ENCODE measurements at regions not wholly inside any gene's neighbourhood (a gene's known extent, or its start where the extent isn't known, plus 50 kb on each side); places are given as distances from the start of the nearest gene placed in this dataset.
"Not testable (repeated sequence)": the region's sequence is repeated elsewhere in the genome, so short reads cannot be mapped to it uniquely, and the experiment has no call there.

GRCh38 chr13:50485979-50486935 is 357.2 kb downstream of the DLEU7 start:
- peak; percentile 13 for DNase-seq (ENCODE audit: low spot score)

GRCh38 chr13:50493683-50494082 is 349.8 kb downstream of the DLEU7 start:
- no peak for DNase-seq (ENCODE audit: low spot score)

- no peak for DNase-seq (ENCODE audit: low spot score)
Observed at GRCh38 chr13:50494138-50494537, 349.4 kb downstream of the DLEU7 start.

DNA sequence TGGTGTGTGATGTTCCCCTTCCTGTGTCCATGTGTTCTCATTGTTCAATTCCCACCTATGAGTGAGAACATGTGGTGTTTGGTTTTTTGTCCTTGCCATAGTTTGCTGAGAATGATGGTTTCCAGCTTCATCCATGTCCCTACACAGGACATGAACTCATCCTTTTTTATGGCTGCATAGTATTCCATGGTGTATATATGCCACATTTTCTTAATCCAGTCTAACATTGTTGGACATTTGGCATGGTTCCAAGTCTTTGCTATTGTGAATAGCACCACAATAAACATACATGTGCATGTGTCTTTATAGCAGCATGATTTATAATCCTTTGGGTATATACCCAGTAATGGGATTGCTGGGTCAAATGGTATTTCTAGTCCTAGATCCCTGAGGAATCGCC is 340.3 kb downstream of the DLEU7 start:
- not testable (repeated sequence) for DNase-seq (ENCODE audit: low spot score)

DNA sequence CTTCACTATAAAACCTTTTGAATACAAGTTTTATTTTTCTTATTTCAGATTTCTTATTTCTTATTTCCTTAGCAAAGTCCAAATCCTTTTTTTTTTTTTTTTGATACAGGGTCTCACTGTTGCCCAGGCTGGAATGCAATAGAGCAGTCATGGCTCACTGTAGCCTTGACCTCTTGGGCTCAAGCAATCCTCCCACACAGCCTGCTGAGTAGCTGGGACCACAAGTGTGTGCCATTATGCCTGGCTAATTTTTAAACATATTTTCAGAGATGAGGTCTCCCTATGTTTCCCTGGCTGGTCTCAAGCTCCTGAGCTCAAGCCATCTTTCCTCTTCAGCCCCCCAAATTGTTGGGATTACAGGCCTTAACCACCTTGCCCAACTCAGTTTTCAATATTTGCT is 334.3 kb downstream of the DLEU7 start:
- no peak for DNase-seq (ENCODE audit: low spot score)

- DNase-seq (ENCODE audit: low spot score): no peak
Observed at GRCh38 chr13:50509771-50510441, 333.6 kb downstream of the DLEU7 start.

DNA sequence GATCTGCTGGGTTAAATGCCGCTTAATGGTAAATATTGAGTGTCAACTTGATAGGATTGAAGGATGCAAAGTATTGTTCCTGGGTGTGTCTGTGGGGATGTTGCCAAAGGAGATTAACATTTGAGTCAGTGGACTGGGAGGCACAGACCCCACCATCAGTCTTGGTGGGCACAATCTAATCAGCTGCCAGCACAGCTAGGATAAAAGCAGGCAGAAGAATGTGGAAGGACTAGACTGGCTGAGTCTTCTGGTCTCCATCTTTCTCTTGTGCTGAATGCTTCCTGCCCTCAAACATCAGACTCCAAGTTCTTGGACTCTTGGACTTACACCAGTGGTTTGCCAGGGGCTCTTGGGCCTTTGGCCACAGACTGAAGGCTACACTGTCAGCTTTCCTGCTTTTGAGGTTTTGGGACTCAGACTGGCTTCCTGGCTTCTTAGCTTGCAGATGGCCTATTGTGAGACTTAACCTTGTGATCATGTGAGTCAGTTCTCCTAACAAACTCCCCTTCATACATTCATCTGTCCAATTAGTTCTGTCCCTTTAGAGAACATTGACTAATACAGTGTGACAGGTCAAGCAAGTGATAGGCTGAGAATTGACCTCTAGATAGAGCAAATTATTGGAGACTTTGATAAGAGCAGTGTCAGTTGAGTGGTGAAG is 332.5 kb downstream of the DLEU7 start:
- not testable (repeated sequence) for DNase-seq (ENCODE audit: low spot score)

- no peak for DNase-seq (ENCODE audit: low spot score)
Observed at GRCh38 chr13:50511877-50512341, 331.6 kb downstream of the DLEU7 start.

DNA sequence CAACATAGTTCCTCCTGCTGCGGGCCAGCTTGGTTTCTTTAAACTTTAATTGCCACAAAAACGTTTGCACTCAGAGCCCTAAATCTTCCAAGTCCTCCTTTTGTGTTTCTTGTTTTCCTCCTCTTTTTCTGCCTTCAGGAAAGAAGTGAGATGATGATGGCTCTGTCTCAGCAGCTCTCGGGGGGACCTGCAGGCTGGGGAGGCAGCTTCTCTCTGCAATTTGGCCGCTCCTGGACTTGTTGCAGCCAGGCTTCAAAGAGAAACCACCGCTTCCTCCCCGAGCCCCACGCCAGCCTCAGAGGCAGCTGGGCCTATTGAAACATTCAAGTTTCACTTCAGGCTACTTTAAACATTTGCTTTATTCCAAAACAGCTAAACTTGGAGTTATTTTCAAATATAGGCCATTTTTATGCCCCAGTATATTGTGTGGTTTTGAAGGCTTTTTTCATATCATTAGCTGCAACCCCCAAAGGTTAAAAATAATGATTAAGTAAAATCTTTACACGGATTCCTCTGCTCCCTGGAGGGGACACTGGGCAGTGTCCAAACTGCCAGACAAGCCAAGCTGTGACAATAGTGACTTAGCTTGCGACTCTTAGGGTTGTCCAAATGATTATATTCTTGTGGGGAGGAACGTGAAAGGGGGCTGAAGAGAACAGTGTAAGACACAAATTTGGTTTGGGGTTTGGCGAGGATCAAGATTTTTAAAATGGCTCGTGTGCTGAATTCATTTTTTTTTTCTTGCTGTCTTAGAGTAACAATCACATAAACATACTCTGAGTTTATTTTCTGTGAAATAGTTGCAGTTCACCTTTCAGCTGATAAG is 330.8 kb downstream of the DLEU7 start:
- DNase-seq (ENCODE audit: low spot score): peak; percentile 24

- no peak for DNase-seq (ENCODE audit: low spot score)
Observed at GRCh38 chr13:50513300-50513877, 330.1 kb downstream of the DLEU7 start.

GRCh38 chr13:50514249-50514648 is 329.2 kb downstream of the DLEU7 start:
- DNase-seq (ENCODE audit: low spot score): no peak

DNA sequence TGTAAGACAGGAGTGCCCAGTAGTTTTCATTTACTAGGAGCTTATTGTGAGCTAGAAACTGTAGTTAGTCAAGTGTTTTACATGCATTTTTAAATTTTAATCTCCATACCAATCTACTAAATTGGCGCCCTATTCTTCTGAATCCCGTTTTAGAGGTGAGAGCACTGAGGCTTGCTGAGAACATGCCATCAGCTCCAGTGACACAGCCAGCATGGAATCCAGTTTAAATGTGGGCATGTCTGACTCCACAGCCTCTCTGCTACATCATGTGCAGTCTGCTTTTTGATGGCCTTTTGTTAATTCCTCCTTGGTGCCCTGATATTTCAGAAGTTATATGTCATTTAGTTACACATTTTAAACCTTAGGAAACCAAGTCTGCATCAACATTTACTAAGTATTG is 325.4 kb downstream of the DLEU7 start:
- DNase-seq (ENCODE audit: low spot score): no peak

GRCh38 chr13:50518781-50519201 is 324.7 kb downstream of the DLEU7 start:
- DNase-seq (ENCODE audit: low spot score): no peak

GRCh38 chr13:50519866-50520265 is 323.6 kb downstream of the DLEU7 start:
- no peak for DNase-seq (ENCODE audit: low spot score)

GRCh38 chr13:50521006-50521830 is 322.3 kb downstream of the DLEU7 start:
- DNase-seq (ENCODE audit: low spot score): no peak

GRCh38 chr13:50521831-50522149 is 321.7 kb downstream of the DLEU7 start:
- DNase-seq (ENCODE audit: low spot score): no peak

GRCh38 chr13:50522506-50522905 is 321.0 kb downstream of the DLEU7 start:
- no peak for DNase-seq (ENCODE audit: low spot score)

DNA sequence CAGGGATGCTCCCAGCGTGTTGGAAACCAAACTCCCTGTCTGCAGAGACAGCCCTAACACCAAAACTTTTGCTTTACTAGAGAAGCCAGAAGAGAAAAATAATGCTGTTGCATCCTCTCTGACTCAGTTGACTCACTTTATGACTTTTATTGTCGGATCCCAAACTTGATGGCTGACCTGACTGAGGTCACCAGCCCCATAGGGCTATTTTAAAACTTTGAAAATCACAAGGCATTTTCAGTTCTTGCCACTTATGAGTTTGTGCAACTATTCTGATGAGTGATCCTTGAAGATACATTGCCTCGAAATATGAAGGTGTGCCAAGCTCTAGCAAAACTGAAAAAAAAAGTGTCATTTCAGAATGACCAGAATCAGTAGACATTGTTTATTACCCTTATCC is 320.2 kb downstream of the DLEU7 start:
- no peak for DNase-seq (ENCODE audit: low spot score)

DNA sequence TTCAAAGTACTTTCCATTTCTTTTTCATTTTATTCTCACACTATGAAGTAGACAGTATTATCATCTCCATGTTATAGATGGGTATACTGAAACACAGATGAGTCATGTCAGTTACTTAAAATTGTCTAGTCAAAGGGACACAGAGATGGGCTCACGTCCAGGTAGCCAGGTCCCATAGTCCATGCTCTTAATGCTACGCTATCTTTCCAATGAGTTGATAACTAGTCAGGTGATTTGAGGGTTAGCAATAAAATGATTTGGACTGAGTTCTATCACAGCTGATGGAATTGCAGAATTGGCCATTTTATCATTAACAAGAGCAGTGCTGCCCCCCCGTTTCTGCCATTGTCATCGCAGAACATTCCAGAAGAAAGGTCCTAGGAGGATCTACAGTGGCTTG is 318.9 kb downstream of the DLEU7 start:
- no peak for DNase-seq (ENCODE audit: low spot score)

DNA sequence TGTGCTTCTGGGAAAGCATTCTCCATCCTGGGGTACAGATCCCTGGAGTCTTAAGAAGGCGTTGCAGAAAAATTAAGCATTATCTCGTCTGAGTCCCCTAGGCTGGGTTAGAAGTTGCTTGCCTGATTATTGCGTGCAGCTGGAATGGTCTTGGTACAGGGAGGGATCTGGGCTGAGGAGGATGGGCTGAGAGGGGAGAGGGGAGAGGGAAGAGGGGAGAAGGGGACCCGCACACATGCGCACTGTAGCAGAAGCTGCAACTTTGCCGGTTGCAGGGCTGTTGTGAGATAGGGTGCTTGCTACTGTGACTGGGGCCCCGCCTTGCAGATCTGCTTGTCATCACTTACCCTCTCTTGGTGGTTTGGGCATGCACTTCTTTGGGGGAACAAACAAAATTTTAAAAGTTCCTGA is 316.8 kb downstream of the DLEU7 start:
- DNase-seq (ENCODE audit: low spot score): no peak

GRCh38 chr13:50527188-50527587 is 316.3 kb downstream of the DLEU7 start:
- DNase-seq (ENCODE audit: low spot score): no peak
